ENCODE measurements at regions not wholly inside any gene's neighbourhood (a gene's known extent, or its start where the extent isn't known, plus 50 kb on each side); places are given as distances from the start of the nearest gene placed in this dataset.

DNA sequence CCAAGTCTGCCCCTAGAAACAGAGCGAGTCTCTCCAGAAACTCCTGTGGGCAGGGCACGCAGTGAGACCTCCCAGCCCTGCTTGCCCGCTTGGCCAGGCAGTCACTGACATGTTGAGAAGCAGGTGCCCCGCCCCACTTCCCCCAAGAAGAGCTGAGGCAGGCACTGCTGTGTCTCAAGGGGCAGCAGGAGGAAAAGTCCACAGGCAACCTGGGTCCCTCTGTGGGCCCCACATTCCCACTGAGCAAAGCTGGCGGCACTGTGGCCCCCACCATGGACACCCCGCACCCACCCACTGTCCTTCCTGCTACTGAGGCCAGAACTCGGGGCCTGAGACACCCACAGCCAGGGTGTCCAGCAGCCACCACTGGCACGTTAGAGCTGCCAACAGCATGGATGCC lies 137.3 kb upstream of the NKX1-1 start:
- DNase-seq (ENCODE audit: low read depth in 2 of 2): no peak

DNA sequence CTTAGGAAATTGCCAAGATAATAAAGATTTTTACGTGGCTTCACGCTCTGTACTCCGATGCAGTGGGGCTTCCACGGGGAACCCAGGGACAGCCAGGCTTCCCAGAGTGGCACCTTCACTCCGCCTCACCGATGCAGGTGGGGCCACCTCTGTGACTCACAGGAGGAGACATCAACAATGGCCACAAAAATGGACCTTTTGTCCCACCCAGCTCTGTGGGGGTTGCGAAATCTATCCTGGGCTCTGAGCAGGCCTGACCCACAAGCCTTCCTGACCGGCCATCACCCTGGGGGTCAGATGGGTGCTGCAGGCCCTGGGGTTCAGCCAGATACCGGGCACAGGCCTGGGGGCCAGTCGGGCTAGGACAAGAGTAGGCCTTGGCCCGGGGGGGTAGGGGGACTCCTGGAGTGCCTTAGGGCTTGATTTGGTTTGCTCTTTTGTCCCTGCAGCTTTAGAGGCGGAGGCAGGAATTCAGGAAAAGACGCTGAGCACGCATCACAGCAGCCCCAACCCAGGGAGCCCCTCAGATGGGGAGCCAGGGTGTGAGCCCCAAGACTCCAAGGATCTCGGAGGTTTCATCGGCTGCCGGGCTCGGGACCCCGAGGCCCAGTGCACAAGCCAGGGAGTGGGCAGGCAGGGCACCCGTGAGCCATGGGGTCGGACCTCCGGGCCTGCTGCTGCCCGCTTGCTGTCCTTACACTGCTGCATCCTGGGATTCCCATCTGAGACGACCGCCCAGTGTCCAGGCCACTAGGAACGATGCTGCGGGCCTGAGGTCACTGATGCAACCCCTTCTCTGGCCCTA lies 136.5 kb upstream of the NKX1-1 start:
- DNase-seq (ENCODE audit: low read depth in 2 of 2): no peak

DNA sequence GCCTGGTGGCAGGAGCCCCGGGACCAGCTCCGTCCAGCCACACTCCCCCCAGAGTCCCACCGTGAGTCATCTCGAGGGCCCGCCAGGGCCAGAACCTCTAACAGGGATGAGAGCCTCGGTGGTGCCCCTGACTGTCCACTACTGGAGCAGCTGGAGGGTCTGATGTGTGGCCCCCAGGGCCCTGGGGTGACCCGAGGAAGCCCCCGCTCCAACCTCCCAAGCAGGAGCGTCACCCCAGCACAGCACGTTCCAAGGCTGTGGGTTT lies 135.9 kb upstream of the NKX1-1 start:
- DNase-seq (ENCODE audit: low read depth in 2 of 2): no peak

DNA sequence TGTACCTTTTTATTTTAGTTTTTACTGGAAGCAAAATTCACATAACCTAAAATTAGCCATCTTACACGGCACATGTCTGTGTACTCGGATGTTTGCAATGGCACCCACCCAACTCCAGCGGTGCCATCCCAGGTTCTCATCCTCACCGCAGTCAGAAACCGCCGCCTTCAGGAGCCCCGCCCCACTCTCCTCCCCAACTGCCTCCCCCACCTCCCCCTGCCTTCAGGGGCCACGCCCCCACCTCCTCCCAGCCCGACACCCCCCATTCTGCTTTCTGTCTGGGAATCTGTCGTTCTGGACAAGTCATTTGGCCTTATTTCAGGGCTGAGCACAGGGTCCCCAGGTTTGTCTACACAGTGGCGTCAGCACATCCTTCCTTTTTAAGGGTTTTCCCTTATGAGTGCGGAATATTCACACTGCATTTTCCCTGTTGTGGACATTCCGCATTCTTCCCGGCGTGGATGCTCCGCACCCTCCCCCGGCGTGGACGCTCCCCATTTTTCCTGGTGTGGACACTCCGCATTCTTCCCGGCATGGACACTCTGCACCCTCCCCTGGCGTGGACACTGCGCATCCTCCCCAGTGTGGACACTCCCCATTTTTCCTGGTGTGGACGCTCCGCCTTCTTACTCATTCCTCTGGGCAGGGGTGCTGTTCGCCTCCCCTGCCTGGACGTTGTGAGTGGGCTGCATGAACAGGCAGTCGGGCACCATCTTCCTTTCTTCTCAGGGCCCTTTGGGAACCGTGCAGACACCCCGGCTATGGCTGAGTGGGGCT lies 135.4 kb upstream of the NKX1-1 start:
- no peak for DNase-seq (ENCODE audit: low read depth in 2 of 2)

DNA sequence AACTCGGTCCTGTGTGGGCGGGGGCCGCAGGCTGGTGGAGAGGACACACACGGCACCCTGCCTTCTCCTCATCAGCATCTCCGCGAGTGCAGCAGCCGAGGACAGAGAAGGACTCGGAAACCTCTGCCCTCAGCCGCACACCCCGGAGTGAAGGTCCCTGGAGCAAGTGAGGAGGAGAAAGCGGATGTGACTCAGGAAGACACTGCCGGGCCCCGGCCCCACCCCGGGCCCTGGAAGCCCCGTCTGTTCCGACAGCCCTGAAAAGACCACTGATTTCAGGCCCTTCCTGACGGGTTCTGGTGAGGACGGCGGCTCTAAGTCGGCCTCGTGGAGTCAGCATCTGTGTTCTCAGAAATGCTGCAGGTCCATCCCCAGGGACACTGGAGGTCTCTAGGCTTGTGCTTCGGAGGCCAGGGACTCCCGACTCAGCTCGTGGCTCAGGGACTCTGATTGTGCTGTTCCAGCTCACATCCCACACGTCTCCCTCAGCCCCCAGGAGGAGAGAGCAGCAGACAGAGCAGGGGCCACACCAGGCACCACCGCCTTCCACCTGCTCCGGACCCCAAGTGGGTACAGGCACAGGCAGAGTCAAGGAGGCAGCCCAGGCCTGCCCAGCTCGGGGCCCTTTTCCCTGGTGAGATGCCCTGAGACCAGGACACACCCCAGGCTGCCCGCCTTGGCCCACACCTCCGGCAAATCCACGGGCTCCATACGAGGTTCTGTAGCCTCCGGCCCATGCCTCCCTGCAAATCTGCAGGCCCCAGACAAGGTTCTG lies 134.5 kb upstream of the NKX1-1 start:
- no peak for DNase-seq (ENCODE audit: low read depth in 2 of 2)

DNA sequence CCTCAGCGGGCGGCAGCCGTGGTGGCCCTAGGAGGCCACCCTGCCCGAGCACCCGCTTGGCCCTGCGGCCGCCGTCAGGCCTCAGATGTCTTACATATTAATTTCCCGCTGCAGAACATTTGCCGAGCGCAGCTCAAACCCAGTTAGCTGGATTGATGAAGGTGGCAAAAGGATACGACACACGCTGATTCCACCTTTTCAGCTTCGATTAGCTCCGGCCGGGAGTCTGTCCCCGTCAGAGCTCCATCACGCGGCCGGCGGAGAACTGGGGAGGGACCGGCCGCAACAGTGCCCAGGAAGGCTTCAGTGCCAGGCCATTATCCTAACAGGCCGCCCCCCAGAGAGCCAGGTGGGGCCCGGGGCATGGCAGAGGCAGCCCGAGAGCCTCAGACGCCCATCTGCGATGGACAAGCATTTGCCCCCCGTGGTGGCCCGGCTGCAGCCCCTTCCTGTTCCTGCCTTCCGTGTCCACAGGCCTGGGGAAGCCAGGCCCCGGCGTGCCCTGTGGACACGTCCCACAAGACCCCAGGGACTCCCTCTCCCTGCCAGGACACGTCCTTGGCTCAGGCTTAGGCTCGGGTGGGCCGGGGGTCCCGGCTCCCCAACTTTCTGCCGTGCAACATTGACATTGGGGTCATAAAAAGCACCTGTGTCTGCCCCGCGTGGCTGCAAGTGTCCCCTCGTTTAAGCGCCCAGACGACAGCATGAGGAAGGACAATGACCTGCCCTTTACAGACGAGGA lies 133.8 kb upstream of the NKX1-1 start:
- DNase-seq (ENCODE audit: low read depth in 2 of 2): no peak

DNA sequence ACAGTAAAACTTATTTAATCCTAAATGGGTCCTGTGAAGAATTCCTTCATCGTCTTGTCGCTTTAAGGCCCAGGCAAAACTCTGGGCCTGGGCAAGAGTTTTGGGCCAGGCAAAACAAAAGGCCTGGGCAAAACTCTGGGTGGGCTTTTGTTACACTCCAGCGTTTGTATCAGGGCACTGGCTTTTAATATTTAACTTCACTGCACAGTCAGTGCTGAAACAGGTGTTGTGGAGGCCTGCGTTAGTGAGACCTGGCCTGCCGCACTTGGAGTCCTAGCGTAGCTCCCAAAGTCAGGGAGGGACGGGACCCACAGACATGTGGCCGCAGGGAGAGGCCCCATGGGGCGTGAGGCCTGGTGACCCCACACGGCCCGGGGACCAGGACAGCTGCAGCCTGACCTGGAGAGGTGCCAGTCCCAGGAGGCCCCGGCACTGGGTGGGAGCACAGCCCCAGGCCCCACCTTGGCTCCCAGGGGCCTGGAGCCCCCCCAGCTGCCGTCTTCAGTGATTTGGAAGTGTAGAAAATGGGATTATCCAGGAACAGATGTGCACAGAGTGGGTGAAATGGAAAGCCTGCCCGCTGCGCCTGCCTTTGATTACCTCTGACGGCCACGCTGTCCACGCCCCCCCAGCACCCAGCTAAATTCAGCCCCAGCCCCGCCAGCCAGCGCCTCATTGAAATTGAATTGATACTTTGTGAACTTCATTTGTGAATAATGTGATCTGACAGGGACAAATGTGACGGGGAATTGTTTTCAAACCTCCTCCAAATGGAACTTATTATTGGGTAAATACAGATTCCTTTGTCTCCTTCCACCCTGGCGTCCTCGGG lies 132.9 kb upstream of the NKX1-1 start:
- DNase-seq (ENCODE audit: low read depth in 2 of 2): no peak

DNA sequence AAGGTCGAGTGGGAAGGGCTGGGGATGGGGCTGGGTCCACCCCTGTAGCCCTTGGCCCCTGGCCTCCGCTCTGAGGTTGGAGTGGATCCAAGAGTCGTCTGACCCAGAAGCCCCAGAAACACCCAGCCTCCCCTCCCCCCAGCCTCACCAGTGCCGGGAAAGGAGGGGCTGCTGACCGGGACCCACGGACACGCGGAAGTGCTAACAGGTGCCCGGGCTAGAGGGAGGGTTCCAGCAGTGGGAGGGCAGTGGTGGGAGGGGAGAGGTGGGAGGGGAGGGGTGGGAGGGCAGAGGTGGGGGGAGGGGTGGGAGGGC lies 131.8 kb upstream of the NKX1-1 start:
- no peak for DNase-seq (ENCODE audit: low read depth in 2 of 2)

DNA sequence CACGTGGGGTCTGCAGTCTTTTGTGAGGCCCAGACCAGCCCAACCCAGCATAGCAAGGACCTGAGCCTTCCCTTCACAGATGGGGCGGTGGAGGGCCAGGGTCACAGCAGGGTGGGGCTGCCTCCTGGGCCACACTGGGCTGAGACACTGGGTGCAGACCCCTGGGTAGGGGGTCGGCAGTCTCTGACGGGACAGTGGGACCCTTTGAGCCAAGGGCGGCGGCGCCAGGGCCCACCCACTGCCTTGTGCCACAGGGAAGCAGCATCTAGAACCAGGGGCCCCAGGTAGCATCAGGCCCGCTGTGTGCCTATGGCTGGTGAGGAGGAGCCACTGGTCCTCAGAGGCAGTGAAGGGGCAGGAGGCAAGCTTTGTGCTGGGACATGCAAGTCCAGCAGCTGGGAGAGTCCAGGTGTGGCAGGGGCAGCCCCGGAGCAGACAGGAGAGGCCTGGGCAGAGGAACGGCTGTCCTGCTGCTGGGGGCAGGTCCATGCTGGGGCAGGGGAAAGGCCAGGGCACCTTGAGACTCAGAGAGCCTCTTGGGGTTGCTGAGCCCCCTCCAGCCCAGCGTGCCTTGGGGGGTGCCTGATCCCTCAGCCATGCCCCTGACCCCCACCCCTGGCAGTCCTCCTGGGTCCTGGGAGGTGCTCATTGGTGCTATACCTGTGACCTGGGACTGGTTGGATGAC lies 131.3 kb upstream of the NKX1-1 start:
- no peak for DNase-seq (ENCODE audit: low read depth in 2 of 2)

DNA sequence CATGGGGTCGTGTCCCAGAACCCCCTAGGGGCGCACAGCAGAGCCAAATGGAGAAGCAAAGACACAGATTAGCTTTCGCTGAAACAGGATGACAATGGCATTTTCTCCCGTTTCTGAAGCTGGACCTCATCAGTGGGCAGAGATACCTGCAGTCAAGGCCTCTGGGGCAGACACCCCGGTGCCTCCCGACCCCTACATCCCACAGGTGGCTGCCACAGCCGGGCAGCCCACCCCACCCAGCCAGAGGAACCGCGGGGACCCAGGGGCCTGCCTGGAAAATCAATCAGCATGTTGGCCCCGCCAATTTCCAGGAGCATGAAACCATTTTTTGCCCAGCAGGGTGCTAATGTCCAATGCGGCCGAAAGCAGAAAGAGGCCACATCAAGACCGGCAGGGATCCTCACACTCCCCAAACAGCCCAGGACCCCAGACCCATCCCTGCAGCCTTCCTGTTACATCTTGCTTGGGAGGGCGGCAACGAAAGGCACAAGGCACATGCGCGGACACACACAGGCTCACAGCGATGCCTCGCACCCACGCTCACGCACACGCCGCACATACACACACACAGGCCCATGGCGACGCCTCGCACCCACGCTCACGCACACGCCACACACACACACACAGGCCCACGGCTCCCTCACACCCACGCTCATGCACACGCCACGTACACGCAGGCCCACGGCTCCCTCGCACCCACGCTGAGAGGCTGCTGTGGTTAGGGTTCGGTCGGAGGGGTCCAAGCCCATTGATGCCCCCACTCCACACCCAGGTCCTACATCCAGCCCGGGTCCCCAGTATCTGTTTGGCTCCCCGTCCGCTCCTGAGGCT lies 130.6 kb upstream of the NKX1-1 start:
- no peak for DNase-seq (ENCODE audit: low read depth in 2 of 2)

DNA sequence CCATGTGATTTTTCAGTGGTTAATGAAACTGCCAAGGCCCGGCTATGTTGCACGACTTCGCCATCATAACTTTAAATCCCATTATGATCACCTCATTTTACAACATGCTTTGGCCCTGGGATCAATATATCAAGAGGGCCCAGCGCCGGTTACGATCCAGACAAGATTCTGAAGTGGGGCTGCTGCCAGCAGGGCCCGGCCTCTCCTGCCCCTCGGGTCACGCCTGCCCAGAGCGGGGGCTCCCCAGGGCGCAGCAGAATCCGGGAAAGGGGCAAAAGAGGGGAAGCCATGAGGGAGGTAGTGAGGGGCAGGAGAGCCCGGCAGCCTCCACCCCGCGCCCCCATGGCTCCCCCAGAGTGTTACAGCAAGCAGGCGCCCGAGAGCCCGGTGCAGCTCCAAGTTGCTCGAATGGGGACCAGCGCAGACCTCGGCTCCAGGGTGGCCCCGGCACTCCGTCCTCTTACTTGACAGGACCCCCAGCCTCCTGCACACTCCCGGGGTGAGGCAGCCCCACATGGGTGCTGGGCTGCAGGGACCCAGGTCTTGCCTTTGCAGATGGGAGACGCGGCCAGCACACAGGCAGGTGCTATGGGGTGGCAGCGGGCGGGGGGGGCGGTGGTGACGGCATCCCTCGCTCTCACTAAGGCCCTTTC lies 129.8 kb upstream of the NKX1-1 start:
- DNase-seq (ENCODE audit: low read depth in 2 of 2): no peak

DNA sequence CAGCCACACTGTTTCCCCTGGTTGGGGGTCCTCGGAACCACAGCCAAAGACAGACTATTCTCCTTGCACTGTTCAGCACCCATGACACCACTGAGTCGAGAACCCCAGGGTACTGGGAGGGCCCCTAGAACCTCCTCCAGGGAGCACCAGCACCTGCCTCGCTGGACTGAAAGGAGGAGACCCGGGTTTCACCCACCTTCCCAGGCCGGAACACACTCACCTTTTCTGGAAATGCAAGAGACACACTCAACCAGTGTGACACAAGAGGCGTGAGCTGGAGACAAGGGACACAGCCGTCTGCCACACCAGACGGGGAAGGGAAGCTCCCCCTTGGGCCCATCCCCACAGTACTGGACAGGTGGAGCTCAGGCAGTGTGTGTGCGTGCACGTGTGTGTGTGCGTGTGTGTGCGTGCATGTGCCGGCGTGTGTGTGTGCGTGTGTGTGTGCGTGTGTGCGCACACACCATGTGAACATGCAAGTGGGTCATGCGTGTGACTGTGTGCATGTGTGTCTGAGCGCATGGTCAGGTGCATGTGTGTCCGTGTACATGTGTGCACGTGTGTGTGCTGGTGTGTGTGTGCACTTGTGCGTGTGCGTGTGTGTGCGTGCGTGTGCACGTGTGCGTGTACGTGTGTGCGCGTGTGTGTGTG lies 128.8 kb upstream of the NKX1-1 start:
- DNase-seq (ENCODE audit: low read depth in 2 of 2): no peak

DNA sequence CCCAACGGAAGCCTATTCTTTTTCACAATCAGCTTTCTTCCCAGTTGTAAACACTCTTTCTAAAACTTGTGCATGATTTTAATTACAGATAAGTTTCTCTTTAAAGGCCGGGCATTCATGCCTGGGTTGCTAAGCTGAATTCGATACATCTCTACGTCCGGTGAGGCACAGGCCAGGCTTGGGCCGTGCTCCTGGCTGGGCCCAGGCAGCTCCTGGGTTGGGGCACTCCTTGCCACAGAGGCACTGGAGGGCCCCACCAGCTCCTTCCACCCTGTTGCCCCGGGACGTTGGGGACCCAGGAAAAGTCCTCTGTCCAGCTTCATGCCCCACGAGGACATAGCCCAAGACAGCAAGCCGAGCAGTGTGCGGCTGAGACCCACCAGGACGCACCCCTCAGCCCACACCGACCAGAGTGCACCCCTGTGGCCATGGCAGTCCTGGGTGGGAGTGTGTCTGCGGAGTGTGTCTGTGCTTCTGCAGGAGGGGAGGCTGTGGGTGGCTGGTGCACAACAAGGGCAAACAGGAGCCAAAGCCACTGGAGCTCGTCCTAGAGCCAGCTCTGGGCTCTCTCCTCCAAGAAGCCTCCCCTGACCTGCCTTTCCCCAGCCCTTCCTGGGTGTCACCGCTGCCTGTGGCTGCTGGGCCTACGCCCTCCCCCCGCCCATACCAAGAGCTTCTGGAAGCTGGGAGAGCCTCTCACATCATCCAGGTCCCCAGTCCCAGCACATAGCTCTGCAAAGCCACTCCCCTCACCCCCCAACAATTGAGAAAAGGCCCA lies 128.0 kb upstream of the NKX1-1 start:
- DNase-seq (ENCODE audit: low read depth in 2 of 2): no peak

DNA sequence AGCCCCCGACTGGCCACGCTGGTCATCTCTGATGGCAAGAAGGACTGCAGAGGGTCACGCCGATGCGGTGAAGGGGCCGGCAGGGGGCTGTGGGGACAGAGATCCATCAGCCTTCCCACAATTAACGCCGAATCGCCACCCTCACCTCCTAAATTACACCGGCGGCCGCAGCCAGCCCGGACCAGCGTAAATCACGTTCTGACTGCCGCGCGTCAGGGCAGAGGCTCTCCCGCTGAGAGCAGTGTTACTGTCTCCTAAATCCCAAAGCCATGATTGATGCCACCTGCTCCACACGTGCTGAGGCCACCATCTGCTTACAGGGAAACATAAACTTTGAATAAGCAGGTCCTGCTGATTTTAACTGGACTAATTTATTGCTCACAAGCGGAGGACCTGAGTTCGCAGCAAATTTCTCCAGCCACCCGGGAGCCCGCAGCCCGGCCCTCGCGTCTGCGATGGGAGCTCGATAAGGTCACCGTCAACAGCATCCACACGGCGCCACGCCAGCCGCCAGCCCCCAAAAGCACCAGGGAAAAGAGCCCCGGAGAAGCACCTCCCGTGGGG lies 127.3 kb upstream of the NKX1-1 start:
- no peak for DNase-seq (ENCODE audit: low read depth in 2 of 2)

DNA sequence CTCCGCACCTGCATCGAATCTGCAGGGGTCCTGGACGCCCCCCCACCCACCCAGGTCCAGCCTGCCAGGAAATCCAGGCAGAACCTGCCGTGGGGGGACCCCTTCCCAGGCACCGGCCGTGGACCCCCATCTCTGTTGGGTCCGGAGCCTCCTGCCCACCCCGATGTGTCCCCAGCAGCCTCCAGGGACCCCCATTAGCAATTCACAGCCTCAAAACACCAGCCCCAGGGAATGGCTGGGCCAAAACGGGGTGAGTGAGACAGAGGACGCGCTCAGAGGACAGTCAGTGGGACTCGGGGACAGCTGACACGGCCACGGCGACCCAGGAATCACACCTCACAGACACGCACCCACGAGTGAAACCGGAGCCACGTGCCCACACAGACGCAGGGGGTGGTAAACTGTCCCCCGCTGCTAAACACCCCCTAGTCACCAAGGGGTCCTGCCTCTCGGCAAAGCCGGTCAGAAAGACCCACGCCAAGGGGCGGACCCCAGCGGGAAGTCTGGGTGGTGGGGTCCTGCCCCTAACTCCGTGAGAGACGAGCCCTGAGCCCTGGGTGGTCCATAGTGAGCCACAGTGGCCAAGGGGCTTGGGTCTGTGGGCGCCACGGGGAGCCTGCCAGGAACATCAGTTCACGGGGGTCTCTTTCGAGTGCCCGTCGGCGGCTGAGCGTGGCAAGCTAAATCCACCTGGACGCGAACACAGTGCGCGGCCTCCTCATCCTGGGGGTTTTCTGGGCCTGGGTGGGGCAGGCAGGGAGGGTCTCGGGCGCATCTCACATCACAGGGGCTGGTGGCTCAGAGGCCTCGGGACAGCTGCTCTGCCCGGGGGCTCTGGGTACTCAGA lies 126.5 kb upstream of the NKX1-1 start:
- no peak for DNase-seq (ENCODE audit: low read depth in 2 of 2)

DNA sequence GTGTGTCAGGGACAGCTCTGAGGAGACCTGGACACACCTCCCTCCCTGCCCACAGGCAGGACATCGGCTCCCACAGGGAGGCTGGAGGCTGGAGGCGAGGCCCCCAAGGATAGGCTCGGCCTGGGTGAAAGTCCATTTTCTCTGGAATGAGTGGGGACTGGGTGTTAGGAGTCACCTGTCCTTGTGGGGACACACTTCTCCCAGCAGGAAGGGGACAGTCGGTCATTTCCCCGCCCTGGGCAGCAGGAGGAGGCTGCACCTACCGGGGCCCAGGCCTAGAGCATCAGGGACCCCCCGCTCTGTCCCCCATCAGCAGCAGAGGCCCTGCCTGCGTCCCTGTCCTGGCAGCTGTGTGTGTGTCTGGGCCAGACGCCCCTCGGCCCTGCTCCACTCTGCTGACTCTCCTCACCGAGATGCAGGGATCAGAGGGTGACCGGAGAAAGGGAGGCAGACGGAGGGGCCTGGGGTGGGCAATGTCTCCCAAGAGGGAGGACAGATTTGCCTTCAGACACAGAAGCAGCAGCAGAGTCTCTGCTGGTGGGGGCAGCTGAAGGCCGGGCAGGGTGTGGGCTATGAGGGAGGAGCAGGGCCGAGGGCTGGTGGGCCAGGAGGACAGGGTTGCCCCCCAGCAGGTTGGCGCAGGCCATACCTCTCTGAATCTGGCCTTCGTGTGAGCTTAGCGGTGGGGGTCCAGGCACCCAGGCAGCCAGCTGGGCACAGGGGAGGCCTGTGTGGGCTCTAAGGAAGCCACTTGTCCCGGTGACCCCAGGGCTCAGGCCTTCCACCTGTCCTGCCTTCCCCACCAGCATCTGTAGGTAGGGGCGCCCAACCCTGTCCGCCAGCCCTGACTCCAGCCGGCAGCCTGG lies 125.7 kb upstream of the NKX1-1 start:
- DNase-seq (ENCODE audit: low read depth in 2 of 2): no peak
